ENCODE measurements at regions not wholly inside any gene's neighbourhood (a gene's known extent, or its start where the extent isn't known, plus 50 kb on each side); places are given as distances from the start of the nearest gene placed in this dataset.
"Not testable (repeated sequence)": the region's sequence is repeated elsewhere in the genome, so short reads cannot be mapped to it uniquely, and the experiment has no call there.

DNA sequence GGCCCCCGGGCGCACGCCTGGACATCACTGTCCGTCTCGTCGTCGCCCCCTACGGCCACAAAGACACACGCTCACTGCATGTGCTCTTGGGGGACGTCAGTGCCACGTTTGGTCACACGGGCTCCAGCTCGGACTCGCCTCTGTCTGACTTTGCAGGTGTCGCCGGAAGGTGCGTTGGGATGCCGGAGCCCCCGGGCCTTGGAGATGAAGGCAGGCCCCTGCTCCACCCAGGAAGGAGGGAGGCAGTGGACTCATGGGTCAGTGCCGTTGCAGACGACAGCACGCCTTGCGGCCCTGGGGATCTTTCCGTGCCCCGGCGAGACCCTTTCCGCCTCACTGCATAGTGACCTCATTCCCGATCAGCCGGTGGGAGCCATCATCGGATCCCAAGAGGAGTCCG is 1414.8 kb upstream of the PCDH10 start:
- not testable (repeated sequence) for BruUV-seq (replicated peaks); DNase-seq; H3K18ac ChIP-seq (ENCODE audit: low read depth, low read length)

GRCh38 chr4:131734851-131735385 is 1414.2 kb upstream of the PCDH10 start:
- H2AK5ac ChIP-seq (ENCODE audit: low read depth, low read length); H2BK20ac ChIP-seq (ENCODE audit: low read depth, low read length); H3K4me3 ChIP-seq (ENCODE audit: insufficient read depth, low read depth, low read length); H3K18ac ChIP-seq (ENCODE audit: low read depth, low read length); intact Hi-C loops (cut with micrococcal nuclease); H2AFZ ChIP-seq (replicated peaks; ENCODE audit: low read length, poor library complexity); dilution Hi-C loops (cut with HindIII; ENCODE audit: low sequenced_read_pairs, unreplicated experiment); H2BK5ac ChIP-seq (ENCODE audit: low read depth, low read length, poor library complexity, severe bottlenecking); H4K91ac ChIP-seq (ENCODE audit: insufficient read depth, low read depth, low read length); H3K23ac ChIP-seq (ENCODE audit: low read depth, low read length); H3K27ac ChIP-seq (ENCODE audit: insufficient read depth, low read length); BruUV-seq (replicated peaks); H2BK120ac ChIP-seq (ENCODE audit: low read depth, low read length); CTCF ChIA-PET; in situ Hi-C loops (cut with MboI; ENCODE audit: low sequenced_read_pairs); H4K8ac ChIP-seq (ENCODE audit: low read depth in 2 of 2, low read length in 2 of 2); H2BK15ac ChIP-seq (ENCODE audit: low read depth, low read length); H3K36me3 ChIP-seq (ENCODE audit: control insufficient read depth, insufficient read depth, low read length); ATAC-seq (ENCODE audit: low read depth); H3K9ac ChIP-seq (ENCODE audit: low read depth, low read length); H3K79me1 ChIP-seq (ENCODE audit: low read depth in 1 of 2, low read length in 2 of 2); DNase-seq; H4K20me1 ChIP-seq (ENCODE audit: insufficient read depth, low read length); POLR2A ChIA-PET (ENCODE audit: unreplicated experiment); H3K56ac ChIP-seq (ENCODE audit: extremely low read depth, insufficient read depth, low read length); H3K4ac ChIP-seq (ENCODE audit: low read depth, low read length); H4K5ac ChIP-seq (ENCODE audit: low read depth, low read length); H2AK9ac ChIP-seq (replicated peaks; ENCODE audit: low read depth, low read length, poor library complexity); H3K14ac ChIP-seq (replicated peaks; ENCODE audit: low read depth, low read length); H3K27me3 ChIP-seq (ENCODE audit: control insufficient read depth, insufficient read depth, low read length); H3K4me1 ChIP-seq (ENCODE audit: control insufficient read depth, insufficient read depth, low read length); H3K9me1 ChIP-seq (ENCODE audit: insufficient read depth, low read length); H3K4me2 ChIP-seq (ENCODE audit: low read depth, low read length): not testable (repeated sequence)
- H3K9me3 ChIP-seq (ENCODE audit: control insufficient read depth, insufficient read depth, low read length), result peaks cover 12% of the 10 kb centered on the region; the same call in 1 of the 2 replicates
- 90% methylated on average over 2 of the region's 51 CpGs; no CpG with 5 or more reads in 1 of the 2 experiments for WGBS, 2 experiments (ENCODE audit: extremely low coverage in 2 of 2, insufficient read length in 1 of 2)

More for the DNA sequence above, 1414.8 kb upstream of the PCDH10 start:
- in situ Hi-C loops (cut with MboI; ENCODE audit: low sequenced_read_pairs); H3K23ac ChIP-seq (ENCODE audit: low read depth, low read length); H3K4me2 ChIP-seq (ENCODE audit: low read depth, low read length); H2AFZ ChIP-seq (replicated peaks; ENCODE audit: low read length, poor library complexity); CTCF ChIA-PET; dilution Hi-C loops (cut with HindIII; ENCODE audit: low sequenced_read_pairs, unreplicated experiment); POLR2A ChIA-PET (ENCODE audit: unreplicated experiment); H3K9ac ChIP-seq (ENCODE audit: low read depth, low read length); H3K27me3 ChIP-seq (ENCODE audit: control insufficient read depth, insufficient read depth, low read length); H4K91ac ChIP-seq (ENCODE audit: insufficient read depth, low read depth, low read length); intact Hi-C loops (cut with micrococcal nuclease); H2AK9ac ChIP-seq (replicated peaks; ENCODE audit: low read depth, low read length, poor library complexity); H2BK15ac ChIP-seq (ENCODE audit: low read depth, low read length); H3K4ac ChIP-seq (ENCODE audit: low read depth, low read length); H3K14ac ChIP-seq (replicated peaks; ENCODE audit: low read depth, low read length); H2BK5ac ChIP-seq (ENCODE audit: low read depth, low read length, poor library complexity, severe bottlenecking); H4K20me1 ChIP-seq (ENCODE audit: insufficient read depth, low read length); H2AK5ac ChIP-seq (ENCODE audit: low read depth, low read length); H3K4me1 ChIP-seq (ENCODE audit: control insufficient read depth, insufficient read depth, low read length); ATAC-seq (ENCODE audit: low read depth); H2BK20ac ChIP-seq (ENCODE audit: low read depth, low read length); H3K9me1 ChIP-seq (ENCODE audit: insufficient read depth, low read length); H3K4me3 ChIP-seq (ENCODE audit: insufficient read depth, low read depth, low read length); H4K5ac ChIP-seq (ENCODE audit: low read depth, low read length); H3K79me1 ChIP-seq (ENCODE audit: low read depth in 1 of 2, low read length in 2 of 2); H2BK120ac ChIP-seq (ENCODE audit: low read depth, low read length); H3K36me3 ChIP-seq (ENCODE audit: control insufficient read depth, insufficient read depth, low read length); H3K27ac ChIP-seq (ENCODE audit: insufficient read depth, low read length); H4K8ac ChIP-seq (ENCODE audit: low read depth in 2 of 2, low read length in 2 of 2); H3K56ac ChIP-seq (ENCODE audit: extremely low read depth, insufficient read depth, low read length): not testable (repeated sequence)
- WGBS, 2 experiments (ENCODE audit: extremely low coverage in 2 of 2, insufficient read length in 1 of 2), result 97% methylated on average over 17 of the region's 31 CpGs; no CpG with 5 or more reads in 1 of the 2 experiments
- peaks cover 13% of the 10 kb centered on the region; the same call in 1 of the 2 replicates for H3K9me3 ChIP-seq (ENCODE audit: control insufficient read depth, insufficient read depth, low read length)

Measured in IMR-90 (cell line).